Neural progenitor cell (in vitro differentiated cells): ENCODE measurements at regions not wholly inside any gene's neighbourhood (a gene's known extent, or its start where the extent isn't known, plus 50 kb on each side); places are given as distances from the start of the nearest gene placed in this dataset.

Experiments
- EZH2 ChIP-seq: fragments of 200-600 bp; sonication (generic); IDR thresholded peaks from 2 replicates; pipeline ENCODE4 v1.6.1; 2017; ENCODE audit warnings: antibody characterized with exemption, mild to moderate bottlenecking, moderate library complexity
- EZH2phosphoT487 ChIP-seq: fragments of 200-600 bp; sonication (generic); IDR thresholded peaks from 2 replicates; pipeline ENCODE4 v1.6.1; 2017; ENCODE audit warnings: antibody characterized with exemption
- TF ChIP-seq, protein P1 (sequence below): fragments of 200-600 bp; sonication (generic); IDR thresholded peaks from 2 replicates; pipeline ENCODE4 v1.5.1; 2017; ENCODE audit warnings: antibody characterized with exemption, mild to moderate bottlenecking

DNA sequence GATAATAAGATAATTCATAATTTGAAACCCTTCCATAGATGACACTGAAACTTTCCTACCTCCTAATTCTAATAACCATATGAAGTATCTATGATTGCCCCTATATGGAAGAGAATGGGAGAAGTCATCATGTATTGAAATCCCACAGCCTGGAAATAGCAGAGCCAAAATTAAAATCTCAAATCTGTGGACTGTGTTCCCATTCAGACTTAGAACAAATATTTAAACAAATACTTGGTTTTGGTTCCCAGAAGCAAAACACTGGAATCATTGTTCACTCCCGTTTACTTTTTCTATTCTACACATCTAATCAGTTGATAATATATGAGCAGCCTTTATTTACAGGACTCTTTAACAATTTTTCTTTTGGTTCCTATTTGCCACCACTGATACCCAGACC is 92.6 kb upstream of the PTPRD start:
- TF ChIP-seq, protein P1, sequence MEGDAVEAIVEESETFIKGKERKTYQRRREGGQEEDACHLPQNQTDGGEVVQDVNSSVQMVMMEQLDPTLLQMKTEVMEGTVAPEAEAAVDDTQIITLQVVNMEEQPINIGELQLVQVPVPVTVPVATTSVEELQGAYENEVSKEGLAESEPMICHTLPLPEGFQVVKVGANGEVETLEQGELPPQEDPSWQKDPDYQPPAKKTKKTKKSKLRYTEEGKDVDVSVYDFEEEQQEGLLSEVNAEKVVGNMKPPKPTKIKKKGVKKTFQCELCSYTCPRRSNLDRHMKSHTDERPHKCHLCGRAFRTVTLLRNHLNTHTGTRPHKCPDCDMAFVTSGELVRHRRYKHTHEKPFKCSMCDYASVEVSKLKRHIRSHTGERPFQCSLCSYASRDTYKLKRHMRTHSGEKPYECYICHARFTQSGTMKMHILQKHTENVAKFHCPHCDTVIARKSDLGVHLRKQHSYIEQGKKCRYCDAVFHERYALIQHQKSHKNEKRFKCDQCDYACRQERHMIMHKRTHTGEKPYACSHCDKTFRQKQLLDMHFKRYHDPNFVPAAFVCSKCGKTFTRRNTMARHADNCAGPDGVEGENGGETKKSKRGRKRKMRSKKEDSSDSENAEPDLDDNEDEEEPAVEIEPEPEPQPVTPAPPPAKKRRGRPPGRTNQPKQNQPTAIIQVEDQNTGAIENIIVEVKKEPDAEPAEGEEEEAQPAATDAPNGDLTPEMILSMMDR, result no peak
- TF ChIP-seq EZH2phosphoT487 (no peak), EZH2 (no peak)
